NCI-H1048 (cell line): ENCODE measurements at regions not wholly inside any gene's neighbourhood (a gene's known extent, or its start where the extent isn't known, plus 50 kb on each side); places are given as distances from the start of the nearest gene placed in this dataset.

Experiments used
- DNase-seq: peaks from one replicate; lab custom pipeline; 2025; lab: John Stamatoyannopoulos, UW

- DNase-seq = no peak
Measured at GRCh38 chr10:44028384-44029137, 356.3 kb downstream of the CXCL12 start.

- DNase-seq = no peak
Measured at GRCh38 chr10:44024356-44025116, 360.4 kb downstream of the CXCL12 start.

GRCh38 chr10:44023517-44023916 lies 361.4 kb downstream of the CXCL12 start:
- DNase-seq = no peak

GRCh38 chr10:44022203-44022602 lies 362.7 kb downstream of the CXCL12 start:
- DNase-seq = no peak

DNA sequence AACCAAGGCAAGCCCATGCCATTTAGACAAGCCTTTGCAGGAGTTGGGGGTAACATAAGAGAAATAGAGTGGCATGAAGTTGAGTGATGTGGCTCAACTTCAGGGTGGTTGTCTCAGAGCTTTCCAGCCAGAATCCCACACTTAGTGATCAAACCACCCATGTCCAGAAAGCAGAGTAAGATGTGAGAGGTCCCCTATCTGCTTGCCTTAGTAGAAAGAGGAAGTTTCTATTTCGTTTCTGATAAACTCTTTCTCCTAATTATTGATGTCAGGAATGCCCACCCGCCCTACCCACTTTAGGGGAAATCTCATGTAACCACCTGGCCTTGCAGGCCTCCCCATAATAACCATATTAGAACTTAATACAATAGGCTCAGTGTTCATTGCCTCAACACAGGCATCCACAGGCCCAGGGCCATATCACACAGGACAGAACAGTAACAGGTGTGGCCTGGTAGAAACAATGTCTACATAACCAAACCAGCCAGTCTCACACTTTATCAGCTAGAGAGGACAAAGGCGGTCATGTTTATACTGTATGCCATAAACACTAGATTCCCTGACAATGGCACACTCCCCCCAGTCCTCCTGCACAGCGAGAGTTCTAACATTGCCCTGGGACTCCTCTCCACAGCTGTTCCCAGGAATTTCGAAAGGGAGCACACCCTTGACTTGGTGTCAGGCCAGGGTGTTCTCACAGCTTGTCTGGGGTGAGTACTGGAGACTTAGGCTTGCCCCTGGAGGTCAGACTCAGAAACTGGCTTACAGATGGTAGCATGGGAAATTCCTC lies 364.4 kb downstream of the CXCL12 start:
- DNase-seq = no peak

- no peak for DNase-seq
Measured at GRCh38 chr10:44017483-44018145, 367.3 kb downstream of the CXCL12 start.

DNA sequence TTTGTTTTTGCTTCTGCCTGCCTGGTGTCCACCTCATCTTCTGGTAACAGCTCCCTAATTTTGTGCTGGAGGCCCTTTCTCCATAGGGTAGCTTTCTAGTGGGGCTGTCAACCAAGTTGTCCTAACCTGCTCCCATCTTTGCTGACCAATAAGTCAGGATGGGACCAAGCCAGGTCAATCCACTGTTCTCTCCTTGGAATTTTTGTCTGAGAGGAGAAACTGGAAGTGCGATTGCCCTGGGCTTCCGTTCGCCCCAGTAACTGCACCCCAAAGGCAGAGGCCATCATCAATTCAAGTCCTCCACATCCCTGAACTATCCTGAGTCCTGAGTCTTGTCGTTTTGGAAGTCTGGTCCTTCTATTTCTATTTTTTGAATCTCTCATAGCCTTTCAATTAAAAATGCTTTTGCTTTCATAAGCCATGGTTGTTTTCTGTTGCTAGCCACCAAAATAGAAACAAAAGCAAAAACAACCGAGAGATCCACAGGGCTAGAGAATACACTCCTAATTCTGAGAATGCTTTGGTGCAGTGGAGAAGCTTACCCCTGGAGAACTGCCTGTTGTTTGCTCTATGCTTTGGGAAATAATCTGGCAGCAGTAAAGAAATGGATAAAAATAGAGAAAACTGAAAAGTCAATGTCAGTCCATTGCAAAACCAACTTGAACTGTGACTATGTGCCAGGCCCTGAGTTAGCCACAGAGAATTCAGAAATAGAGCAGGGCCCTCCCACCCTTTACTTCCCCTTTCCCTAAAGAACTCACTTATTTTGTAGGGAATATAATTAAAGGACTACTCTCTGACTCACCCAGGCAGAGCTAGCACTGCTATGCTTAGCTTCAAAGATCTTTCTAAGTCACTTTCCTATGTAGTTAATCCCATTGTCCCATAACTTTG lies 368.1 kb downstream of the CXCL12 start:
- no peak for DNase-seq

GRCh38 chr10:44015702-44016500 lies 367.2 kb upstream of the ZNF32 start:
- DNase-seq = no peak

- no peak for DNase-seq
Measured at GRCh38 chr10:44014644-44015250, 366.1 kb upstream of the ZNF32 start.

DNA sequence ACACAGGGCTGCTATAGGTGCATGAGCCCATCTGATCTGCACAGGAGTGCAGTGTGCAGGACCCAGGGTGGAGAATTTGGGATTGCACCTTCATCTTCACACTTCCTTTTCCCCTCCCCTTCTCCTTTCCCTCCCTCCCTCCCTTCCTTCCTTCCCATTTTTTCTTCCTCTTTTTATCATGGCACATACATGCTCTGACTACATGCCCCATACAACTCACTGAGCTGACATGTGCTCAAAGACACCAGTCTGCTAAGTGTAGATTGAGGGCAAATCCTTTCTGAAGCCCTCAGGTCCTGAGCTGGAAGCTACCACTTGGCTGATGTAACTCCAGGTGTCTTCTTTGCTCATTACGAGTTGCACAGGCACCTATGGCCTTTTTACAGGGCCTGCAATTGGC lies 365.3 kb upstream of the ZNF32 start:
- no peak for DNase-seq

- DNase-seq = no peak
Measured at GRCh38 chr10:44012921-44013320, 364.2 kb upstream of the ZNF32 start.

DNA sequence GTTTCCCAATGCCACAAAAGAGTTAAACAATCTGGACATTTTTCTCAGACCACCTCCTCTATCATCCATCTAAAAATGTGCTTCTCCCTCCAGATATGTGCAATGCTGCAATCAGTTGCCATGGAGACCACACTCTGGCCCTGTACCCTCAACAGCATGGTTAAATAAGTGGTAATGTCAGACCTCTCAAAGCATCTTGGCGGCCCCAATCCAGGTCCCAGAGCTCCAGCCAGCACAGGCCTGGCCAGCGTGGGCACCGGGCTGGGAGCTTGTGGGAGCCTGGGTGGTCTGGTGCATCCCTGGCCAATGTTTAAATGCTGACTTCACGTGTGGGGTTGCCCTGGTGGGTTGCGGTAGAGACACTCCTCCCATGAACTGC lies 362.9 kb upstream of the ZNF32 start:
- no peak for DNase-seq

DNA sequence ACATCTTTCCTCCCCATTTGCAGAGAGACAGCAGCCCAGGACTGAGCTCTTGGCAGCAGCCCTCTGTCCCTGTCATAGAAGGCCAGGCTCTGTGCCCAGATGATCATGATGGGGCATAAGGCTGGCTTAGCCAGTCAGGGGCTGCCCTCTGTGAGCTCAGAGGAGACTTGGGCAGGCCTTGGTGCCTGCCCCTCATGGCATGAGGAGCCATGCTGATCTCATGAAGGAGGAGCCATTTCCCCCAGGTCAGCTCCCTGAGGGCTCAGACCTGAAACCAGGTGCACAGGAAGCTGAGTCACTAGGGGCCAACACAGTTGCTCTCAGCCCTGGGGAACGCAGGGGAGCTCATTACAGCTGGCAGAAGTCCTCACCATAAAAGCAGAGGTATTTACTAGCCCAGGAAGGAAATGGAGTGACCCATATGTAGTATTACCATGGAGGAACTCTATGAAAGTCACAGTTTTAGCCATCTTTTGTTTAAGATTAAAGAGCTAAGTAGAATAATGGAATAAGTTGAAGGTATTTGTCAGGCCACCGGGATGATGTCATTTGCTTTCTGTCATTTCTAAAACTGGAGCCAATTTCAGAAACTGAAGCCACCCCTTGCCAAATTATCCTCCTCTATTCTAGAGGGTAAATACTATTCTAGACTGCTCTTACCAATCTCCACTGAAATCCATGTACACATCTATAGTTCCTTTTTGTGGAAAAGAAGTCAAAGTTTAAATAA lies 362.4 kb upstream of the ZNF32 start:
- no peak for DNase-seq

DNA sequence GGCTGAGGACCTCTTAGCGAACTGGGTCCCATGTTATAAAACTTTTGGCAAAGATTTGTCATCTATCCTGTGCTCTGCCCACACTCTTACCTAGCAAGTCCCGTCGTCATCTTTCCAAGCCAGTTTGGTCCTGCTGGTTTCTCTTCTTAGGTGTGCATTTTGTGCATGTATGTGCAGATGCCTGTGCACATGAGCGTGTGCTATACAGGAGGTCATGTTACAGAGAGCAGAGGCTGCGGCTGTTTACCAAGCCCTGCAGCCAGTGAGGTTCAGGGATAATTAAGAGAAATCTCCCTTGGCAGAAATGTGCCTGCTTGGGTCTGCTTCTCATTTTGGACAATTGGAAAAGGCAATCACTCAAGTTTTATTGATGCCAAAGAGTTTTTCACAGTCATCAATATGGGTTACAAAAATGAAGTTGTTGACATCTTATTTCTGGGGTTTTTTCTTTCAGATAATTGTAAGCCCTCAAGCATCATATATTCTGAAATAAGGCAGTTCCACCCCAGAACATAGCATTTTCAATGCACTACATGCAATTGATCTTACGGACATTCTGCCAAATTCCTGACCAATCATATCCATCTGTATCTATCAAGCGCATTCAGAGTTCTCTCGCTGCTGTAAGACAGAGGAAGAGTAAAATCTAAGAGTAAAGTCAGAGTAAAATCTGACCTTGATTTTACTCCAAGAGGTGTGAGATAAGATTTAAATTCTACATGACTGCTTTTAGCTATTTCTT lies 361.4 kb upstream of the ZNF32 start:
- DNase-seq = no peak

DNA sequence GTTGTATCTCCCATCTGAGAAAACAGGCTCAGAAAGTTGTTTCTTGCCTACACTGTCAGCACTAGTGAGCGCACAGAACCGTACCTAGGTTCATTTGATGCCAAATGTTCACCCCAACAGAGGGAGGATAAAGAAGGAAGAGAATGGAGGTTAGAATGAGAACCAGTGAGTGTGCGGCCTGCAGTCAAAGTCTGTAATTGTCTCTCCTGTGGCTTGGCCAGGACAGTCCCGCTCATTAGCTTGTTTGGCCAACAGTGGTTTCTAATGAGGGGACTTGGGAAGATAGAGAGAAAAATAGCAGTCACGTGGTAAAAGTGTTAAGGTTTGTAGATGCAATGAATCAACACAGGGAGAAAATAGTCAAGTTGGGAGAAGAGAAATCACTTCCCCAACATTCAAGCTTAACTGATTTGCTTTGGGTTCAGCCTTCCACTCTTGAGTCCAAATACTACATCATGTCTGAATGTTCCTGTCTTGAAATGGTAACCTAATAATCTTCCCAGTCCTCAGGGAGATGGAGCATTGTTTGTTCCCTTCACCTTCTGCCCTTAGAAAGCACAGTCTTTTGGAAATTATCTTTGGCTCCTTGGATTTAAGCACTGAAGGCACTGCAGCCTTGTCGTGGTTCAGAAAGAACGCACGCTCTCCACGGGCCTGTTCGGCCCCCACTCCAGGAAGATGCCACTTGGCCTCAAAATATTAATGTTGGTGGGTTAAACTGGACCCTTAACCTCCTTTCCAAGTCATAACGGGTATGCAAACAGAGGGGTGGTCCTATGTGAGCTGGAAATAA lies 360.4 kb upstream of the ZNF32 start:
- no peak for DNase-seq

DNA sequence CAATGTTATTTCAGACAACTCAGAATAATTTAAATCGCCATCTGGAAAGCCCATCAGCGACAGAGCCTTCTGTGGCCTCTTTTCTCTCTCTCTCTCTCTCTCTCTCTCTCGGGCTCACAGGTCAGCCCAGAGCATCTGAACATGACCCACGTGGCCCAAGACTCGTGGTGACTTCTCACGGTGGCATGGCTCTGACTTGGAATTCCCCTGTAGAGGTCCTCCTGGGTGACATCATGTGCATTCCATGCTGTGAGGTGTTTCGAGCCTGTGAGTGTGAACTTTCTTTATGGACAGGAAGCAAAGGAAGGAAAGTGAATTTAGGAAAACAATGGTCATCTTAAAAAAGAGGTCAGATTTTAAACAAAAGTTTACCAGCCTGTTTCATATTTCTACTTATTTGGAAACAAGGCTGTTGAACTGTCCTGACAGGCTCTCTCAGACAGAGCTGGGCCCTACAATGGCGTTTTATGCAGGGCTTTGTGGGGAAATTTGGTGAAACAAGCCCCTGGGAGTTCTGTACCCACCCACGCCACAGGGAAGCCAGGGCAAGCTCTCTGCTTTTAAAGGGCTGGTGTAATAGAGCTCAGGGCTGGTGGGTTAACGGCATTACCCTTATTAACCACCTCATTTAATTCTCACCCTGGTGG lies 359.7 kb upstream of the ZNF32 start:
- no peak for DNase-seq

- DNase-seq = no peak
Measured at GRCh38 chr10:44006771-44007170, 358.1 kb upstream of the ZNF32 start.
